ENCODE measurements at regions not wholly inside any gene's neighbourhood (a gene's known extent, or its start where the extent isn't known, plus 50 kb on each side); places are given as distances from the start of the nearest gene placed in this dataset.

GRCh38 chr7:46744957-46745706 lies 824.1 kb upstream of the IGFBP3 start:
- TF ChIP-seq CTCF (IDR thresholded peaks at IDR 0.05; ENCODE audit: insufficient read depth, missing control alignments) = no peak
- DNase-seq (ENCODE audit: insufficient read length, low spot score) = no peak
- no peak for FAIRE-seq

GRCh38 chr7:46742601-46743000 lies 821.5 kb upstream of the IGFBP3 start:
- DNase-seq (ENCODE audit: insufficient read length, low spot score) (no peak), FAIRE-seq (no peak)
- no peak for TF ChIP-seq CTCF (IDR thresholded peaks at IDR 0.05; ENCODE audit: insufficient read depth, missing control alignments)

- no peak for TF ChIP-seq CTCF (IDR thresholded peaks at IDR 0.05; ENCODE audit: insufficient read depth, missing control alignments)
- FAIRE-seq (no peak), DNase-seq (ENCODE audit: insufficient read length, low spot score) (no peak)
Measured at GRCh38 chr7:46741938-46742540, 821.0 kb upstream of the IGFBP3 start.

GRCh38 chr7:46741181-46741580 lies 820.1 kb upstream of the IGFBP3 start:
- no peak for FAIRE-seq

GRCh38 chr7:46739518-46740234 lies 818.6 kb upstream of the IGFBP3 start:
- no peak for TF ChIP-seq CTCF (IDR thresholded peaks at IDR 0.05; ENCODE audit: insufficient read depth, missing control alignments)
- no peak for FAIRE-seq
- DNase-seq (ENCODE audit: insufficient read length, low spot score) = no peak

More at GRCh38 chr7:46741181-46741580, 820.1 kb upstream of the IGFBP3 start:
- no peak for TF ChIP-seq CTCF (IDR thresholded peaks at IDR 0.05; ENCODE audit: insufficient read depth, missing control alignments)
- no peak for DNase-seq (ENCODE audit: insufficient read length, low spot score)

GRCh38 chr7:46738796-46739195 lies 817.7 kb upstream of the IGFBP3 start:
- no peak for TF ChIP-seq CTCF (IDR thresholded peaks at IDR 0.05; ENCODE audit: insufficient read depth, missing control alignments)
- FAIRE-seq (no peak), DNase-seq (ENCODE audit: insufficient read length, low spot score) (no peak)
